PC-9 (cell line): ENCODE measurements at regions not wholly inside any gene's neighbourhood (a gene's known extent, or its start where the extent isn't known, plus 50 kb on each side); places are given as distances from the start of the nearest gene placed in this dataset.

Experiments used
- BruUV-seq: library from RNA; stranded (reverse); fragments of 400-500 nt; replicated peaks from 2 replicates; lab custom pipeline; 2021; lab: Mats Ljungman, UMichigan
- CTCF ChIA-PET: fragments of 300-600 bp; sonication (Branson Sonifier 250); formaldehyde crosslinking; loops from one replicate; lab custom pipeline; 2022; ENCODE audit warnings: antibody characterized with exemption; lab: Charles Lee
- POLR2A ChIA-PET: fragments of 300-600 bp; sonication (Branson Sonifier 250); formaldehyde crosslinking; loops from one replicate; lab custom pipeline; 2022; ENCODE audit warnings: antibody characterized with exemption; ENCODE audit not compliant: unreplicated experiment; lab: Charles Lee
- DNase-seq, 2 experiments: peaks; one replicate each; pipeline versions ENCODE4 v3.0.0 to v3.0.0-alpha.2; 2015 to 2022; ENCODE audit warnings: mixed read lengths in 1 of 2
- H2AFZ ChIP-seq: fragments of 200-600 bp; sonication (generic); 2 replicates; pipeline ENCODE4 v1.8.1; 2017; ENCODE audit warnings: antibody characterized with exemption
- H3F3A ChIP-seq: fragments of 200-600 bp; sonication (generic); 2 replicates; pipeline ENCODE4 v1.8.1; 2017; ENCODE audit warnings: antibody characterized with exemption, mild to moderate bottlenecking, low read depth; ENCODE audit not compliant: insufficient read depth
- H3K27ac ChIP-seq: fragments of 200-600 bp; sonication (generic); 2 replicates; pipeline ENCODE4 v1.6.1; 2016; ENCODE audit warnings: mixed run types
- H3K27me3 ChIP-seq: fragments of 200-600 bp; sonication (generic); 2 replicates; pipeline ENCODE4 v1.6.1; 2016; ENCODE audit warnings: low read depth, mixed run types; ENCODE audit not compliant: insufficient read depth
- H3K36me3 ChIP-seq: fragments of 200-600 bp; sonication (generic); 2 replicates; pipeline ENCODE4 v1.6.1; 2016; ENCODE audit warnings: low read depth, mixed run types
- H3K4me1 ChIP-seq: fragments of 200-600 bp; sonication (generic); replicated peaks from 2 replicates; pipeline ENCODE4 v1.6.1; 2016; ENCODE audit warnings: mixed run types; ENCODE audit not compliant: insufficient read depth
- H3K4me2 ChIP-seq: fragments of 200-600 bp; sonication (generic); 2 replicates; pipeline ENCODE4 v1.6.1; 2017; ENCODE audit warnings: mixed run types
- H3K4me3 ChIP-seq: fragments of 200-600 bp; sonication (generic); 2 replicates; pipeline ENCODE4 v1.6.1; 2016; ENCODE audit warnings: mixed run types
- H3K79me2 ChIP-seq: fragments of 200-600 bp; sonication (generic); 2 replicates; pipeline ENCODE4 v1.6.1; 2017; ENCODE audit warnings: low read depth, mixed run types
- H3K9me2 ChIP-seq: fragments of 200-600 bp; sonication (generic); 2 replicates; pipeline ENCODE4 v1.8.1; 2017; ENCODE audit warnings: mild to moderate bottlenecking; ENCODE audit not compliant: insufficient read depth
- H3K9me3 ChIP-seq: fragments of 200-600 bp; sonication (generic); 2 replicates; pipeline ENCODE4 v1.8.1; 2016; ENCODE audit warnings: low read depth; ENCODE audit not compliant: insufficient read depth
- H4K20me1 ChIP-seq: fragments of 200-600 bp; sonication (generic); 2 replicates; pipeline ENCODE4 v1.8.1; 2017; ENCODE audit not compliant: insufficient read depth
- EZH2 ChIP-seq: fragments of 200-600 bp; sonication (generic); IDR thresholded peaks from 2 replicates; pipeline ENCODE4 v1.8.0; 2017; ENCODE audit warnings: antibody characterized with exemption, low read depth
- intact Hi-C: fragments of 100-400 bp; cut with micrococcal nuclease; formaldehyde crosslinking; loops from one replicate; pipeline ENCODE4 v1.10.0; 2022; ENCODE audit not compliant: unreplicated experiment
- TF ChIP-seq, protein P1 (sequence below): fragments of 200-600 bp; sonication (generic); conservative IDR thresholded peaks from 2 replicates; pipeline ENCODE4 v1.6.1; 2017; ENCODE audit warnings: mixed run types, antibody characterized with exemption, mild to moderate bottlenecking, moderate library complexity

DNA sequence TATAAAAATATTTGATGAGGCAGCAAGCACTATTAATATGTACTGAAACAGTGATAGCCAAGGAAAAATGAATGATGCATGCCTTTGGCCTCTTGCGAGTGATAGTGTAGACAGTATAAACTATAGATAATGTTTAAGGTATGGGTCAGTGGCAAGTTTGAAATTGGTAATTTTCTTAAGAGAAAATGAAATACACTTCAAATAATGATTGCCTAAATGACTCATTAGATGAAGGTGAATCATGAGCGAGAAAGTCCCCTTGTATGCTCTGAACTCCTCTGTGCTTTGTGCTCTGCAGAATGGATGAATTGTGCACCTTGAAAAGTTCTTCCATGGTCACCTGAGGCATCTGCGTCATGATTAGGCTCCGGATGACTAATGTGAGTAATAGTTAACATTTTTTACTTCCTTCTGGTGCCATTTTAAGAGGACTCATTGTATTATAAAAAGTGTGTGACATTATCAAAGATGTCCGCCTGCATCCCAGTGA, 84.9 kb upstream of the RTL1 start:
- H3K9me3 ChIP-seq, result peaks cover 2% of the 10 kb centered on the region; the same call in 1 of the 2 replicates
- DNase-seq, result no peak
- no peaks in the 10 kb centered on the region for H4K20me1 ChIP-seq
- POLR2A ChIA-PET, result no interaction called here
- no peak overlapping the region for H3K27ac ChIP-seq
- no TSS peak for BruUV-seq
- no peaks in the 10 kb centered on the region for H3K79me2 ChIP-seq
- TF ChIP-seq, protein P1, sequence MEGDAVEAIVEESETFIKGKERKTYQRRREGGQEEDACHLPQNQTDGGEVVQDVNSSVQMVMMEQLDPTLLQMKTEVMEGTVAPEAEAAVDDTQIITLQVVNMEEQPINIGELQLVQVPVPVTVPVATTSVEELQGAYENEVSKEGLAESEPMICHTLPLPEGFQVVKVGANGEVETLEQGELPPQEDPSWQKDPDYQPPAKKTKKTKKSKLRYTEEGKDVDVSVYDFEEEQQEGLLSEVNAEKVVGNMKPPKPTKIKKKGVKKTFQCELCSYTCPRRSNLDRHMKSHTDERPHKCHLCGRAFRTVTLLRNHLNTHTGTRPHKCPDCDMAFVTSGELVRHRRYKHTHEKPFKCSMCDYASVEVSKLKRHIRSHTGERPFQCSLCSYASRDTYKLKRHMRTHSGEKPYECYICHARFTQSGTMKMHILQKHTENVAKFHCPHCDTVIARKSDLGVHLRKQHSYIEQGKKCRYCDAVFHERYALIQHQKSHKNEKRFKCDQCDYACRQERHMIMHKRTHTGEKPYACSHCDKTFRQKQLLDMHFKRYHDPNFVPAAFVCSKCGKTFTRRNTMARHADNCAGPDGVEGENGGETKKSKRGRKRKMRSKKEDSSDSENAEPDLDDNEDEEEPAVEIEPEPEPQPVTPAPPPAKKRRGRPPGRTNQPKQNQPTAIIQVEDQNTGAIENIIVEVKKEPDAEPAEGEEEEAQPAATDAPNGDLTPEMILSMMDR, result no peak
- TF ChIP-seq EZH2, result no peak
- no peaks in the 10 kb centered on the region for H3K36me3 ChIP-seq
- CTCF ChIA-PET, result no interaction called here
- no peak overlapping the region for H2AFZ ChIP-seq
- no peaks in the 10 kb centered on the region for H3K4me1 ChIP-seq
- H3F3A ChIP-seq, result no peaks in the 10 kb centered on the region
- H3K4me2 ChIP-seq, result no peak overlapping the region
- no peaks in the 10 kb centered on the region for H3K27me3 ChIP-seq
- intact Hi-C loops, result no loop called here
- no peak overlapping the region for H3K4me3 ChIP-seq
- no peaks in the 10 kb centered on the region for H3K9me2 ChIP-seq

DNA sequence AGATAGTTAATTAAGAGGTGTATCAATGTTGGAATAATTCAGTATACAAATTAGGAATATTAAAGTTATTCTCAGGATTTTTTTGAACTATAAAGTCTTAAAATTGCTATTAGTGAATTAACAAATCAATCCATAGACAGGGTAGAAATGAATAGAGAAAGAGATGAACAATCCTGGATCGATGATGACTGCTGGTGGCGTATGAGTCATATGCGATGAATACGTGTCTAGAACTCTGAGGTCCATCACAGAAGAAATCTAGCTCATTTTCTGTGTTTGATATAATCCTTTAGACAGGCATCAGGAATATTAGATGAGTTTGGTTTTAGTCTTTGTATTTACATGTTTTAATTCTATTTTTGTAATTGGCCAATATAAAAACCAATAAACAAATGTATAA, 85.4 kb upstream of the RTL1 start:
- Histone ChIP-seq H3K36me3 (no peaks in the 10 kb centered on the region), H4K20me1 (no peaks in the 10 kb centered on the region), H3F3A (no peaks in the 10 kb centered on the region), H3K4me2 (no peak overlapping the region), H3K4me3 (no peak overlapping the region), H3K27ac (no peak overlapping the region), H3K4me1 (no peaks in the 10 kb centered on the region), H3K9me2 (no peaks in the 10 kb centered on the region), H3K9me3 (peaks cover 2% of the 10 kb centered on the region; the same call in 1 of the 2 replicates), H3K79me2 (no peaks in the 10 kb centered on the region), H2AFZ (no peak overlapping the region), H3K27me3 (no peaks in the 10 kb centered on the region)
- BruUV-seq, result no TSS peak
- intact Hi-C loops, result no loop called here
- ChIA-PET POLR2A (no interaction called here), CTCF (no interaction called here)
- TF ChIP-seq, protein P1, result no peak
- no peak for TF ChIP-seq EZH2
- DNase-seq, result no peak

DNA sequence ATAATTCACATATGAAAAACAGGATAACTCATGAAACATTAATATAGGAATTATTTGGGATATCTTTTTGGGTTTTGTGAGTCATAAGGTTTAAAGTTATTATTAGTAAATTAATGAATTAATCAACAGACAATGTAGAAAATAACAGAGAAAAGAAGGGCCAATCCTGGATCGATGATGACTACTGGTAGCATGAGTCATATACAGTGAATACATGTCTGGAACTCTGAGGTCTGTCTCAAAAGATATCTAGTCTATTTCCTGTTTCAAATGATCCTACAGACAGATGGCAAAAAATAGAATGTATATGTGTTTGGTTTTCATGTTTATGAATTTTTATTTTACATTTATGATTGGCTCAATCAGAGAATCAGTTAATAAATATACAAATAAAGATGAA, 86.4 kb upstream of the RTL1 start:
- no TSS peak for BruUV-seq
- Histone ChIP-seq H3K4me2 (no peak overlapping the region), H3K9me3 (peaks cover 2% of the 10 kb centered on the region; the same call in 1 of the 2 replicates), H3K27ac (no peak overlapping the region), H3K4me3 (no peak overlapping the region), H3F3A (no peaks in the 10 kb centered on the region), H3K9me2 (no peaks in the 10 kb centered on the region), H4K20me1 (no peaks in the 10 kb centered on the region), H3K36me3 (no peaks in the 10 kb centered on the region), H3K4me1 (no peaks in the 10 kb centered on the region), H2AFZ (no peak overlapping the region), H3K79me2 (no peaks in the 10 kb centered on the region), H3K27me3 (no peaks in the 10 kb centered on the region)
- no peak for DNase-seq
- intact Hi-C loops, result no loop called here
- POLR2A ChIA-PET, result no interaction called here
- CTCF ChIA-PET, result no interaction called here
- no peak for TF ChIP-seq EZH2
- TF ChIP-seq, protein P1, result no peak
